Fibroblast of skin of right biceps (primary cell): ENCODE measurements at regions not wholly inside any gene's neighbourhood (a gene's known extent, or its start where the extent isn't known, plus 50 kb on each side); places are given as distances from the start of the nearest gene placed in this dataset.

Experiments
- DNase-seq: peaks from one replicate; pipeline ENCODE4 v3.0.0-alpha.2; 2013

DNA sequence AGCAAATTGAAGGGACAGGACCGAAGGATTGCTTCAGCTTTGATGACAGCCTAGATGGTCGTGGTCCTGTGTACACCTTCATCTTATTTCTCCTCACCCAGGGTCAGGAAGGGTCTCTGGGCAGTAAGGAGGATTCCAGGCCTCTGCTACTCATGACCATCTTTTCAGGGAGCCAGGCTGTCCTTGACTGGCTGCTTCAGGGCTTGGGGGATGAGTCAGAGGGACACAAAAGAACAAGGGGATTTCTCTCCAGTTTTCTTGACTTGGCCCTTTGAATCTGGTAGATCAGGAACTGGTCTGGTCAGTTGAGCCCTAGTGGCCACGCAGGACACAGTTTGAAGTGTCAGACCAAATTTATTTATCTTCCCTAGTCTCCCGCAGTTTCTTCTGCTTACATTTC is 402.1 kb upstream of the CHD6 start:
- no peak for DNase-seq

DNA sequence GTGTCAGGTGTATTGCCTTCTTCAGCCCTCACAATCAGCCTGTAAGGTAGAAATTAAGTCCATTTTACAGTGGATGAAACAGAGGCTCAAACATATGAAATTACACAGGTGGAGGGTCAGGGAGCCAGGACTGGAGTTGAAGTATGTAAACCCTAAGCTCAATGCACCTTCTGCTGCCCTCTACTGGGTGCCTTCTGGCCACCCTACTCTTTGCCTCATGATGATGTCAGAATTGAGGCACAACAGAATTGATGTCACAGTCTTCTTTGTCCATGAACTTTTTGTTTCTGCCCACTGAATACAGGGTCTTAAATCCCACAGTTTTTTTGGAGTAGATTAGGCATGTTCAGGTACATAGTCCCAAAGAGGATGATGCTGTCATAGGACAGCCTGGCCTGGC is 400.8 kb upstream of the CHD6 start:
- no peak for DNase-seq

DNA sequence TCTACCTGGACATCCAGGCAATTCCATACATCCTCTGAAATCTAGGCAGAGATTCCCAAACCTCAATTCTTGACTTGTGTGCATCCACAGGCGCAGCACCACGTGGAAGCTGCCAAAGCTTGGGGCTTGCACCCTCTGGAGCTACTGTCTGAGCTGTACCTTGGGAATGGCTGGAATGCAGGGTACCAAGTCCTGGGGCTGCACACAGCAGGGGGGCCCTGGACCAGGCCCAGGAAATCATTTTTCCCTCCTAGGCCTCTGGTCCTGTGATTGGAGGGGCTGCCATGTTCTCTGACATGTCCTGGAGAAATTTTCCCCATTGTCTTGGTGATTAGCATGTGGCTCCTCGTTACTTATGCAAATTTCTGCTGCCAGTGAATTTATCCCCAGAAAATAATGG is 391.9 kb upstream of the CHD6 start:
- DNase-seq = no peak

DNA sequence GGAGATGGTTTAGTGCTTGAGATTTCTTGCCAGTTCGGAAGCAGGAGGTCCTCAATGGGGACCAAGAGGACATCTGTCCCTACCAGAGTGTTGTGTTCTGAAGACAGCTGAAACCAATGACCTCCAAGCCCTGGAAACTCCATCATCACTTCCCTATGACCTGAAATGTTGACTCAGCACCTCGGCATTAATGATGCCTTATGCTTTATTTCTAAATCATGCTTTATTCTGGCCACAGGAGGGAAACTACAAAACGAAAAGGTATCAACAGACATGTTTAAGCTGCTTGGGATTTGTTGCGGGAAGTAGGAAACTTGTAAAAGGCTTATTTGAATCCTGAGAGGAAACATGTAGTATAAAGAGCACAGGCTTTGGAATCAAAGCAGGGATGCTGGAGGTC is 389.1 kb upstream of the CHD6 start:
- DNase-seq = no peak

DNA sequence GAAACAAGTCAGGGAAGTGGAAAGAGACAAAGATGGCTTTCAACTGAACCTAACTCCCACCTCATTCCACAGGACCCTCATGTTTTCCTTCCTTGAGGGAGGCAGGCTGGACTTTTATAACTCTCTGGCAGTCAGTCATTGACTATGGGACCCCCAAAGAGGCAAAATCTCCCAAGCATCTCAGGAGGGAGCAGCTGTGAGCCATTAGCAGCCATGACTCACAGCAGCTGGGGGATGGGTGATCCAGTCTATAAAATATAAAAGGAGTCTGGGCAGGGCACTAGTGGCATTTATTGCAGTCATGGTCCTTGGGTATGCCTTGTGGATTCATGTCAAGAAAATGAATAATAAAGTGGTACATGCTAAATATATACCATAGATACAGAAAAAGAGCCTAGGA is 387.0 kb upstream of the CHD6 start:
- DNase-seq = no peak

DNA sequence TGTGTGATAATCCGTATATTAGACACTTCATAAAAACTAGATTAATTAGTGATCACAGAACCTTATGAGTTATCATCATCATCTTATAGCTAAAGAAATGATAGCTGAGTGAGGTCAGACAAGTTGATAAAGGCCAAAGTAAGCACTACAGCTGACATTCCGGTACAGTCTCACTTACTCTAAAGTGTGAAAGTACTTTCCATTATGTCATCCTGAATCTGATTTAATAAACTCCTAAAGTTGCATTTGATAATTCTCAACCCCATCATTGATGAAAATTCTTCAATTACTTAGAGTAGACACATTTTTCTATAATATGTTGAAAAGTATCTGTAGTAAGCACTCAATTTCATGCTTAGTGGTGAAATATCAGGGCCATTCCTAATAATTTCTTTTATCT is 385.2 kb upstream of the CHD6 start:
- no peak for DNase-seq

DNA sequence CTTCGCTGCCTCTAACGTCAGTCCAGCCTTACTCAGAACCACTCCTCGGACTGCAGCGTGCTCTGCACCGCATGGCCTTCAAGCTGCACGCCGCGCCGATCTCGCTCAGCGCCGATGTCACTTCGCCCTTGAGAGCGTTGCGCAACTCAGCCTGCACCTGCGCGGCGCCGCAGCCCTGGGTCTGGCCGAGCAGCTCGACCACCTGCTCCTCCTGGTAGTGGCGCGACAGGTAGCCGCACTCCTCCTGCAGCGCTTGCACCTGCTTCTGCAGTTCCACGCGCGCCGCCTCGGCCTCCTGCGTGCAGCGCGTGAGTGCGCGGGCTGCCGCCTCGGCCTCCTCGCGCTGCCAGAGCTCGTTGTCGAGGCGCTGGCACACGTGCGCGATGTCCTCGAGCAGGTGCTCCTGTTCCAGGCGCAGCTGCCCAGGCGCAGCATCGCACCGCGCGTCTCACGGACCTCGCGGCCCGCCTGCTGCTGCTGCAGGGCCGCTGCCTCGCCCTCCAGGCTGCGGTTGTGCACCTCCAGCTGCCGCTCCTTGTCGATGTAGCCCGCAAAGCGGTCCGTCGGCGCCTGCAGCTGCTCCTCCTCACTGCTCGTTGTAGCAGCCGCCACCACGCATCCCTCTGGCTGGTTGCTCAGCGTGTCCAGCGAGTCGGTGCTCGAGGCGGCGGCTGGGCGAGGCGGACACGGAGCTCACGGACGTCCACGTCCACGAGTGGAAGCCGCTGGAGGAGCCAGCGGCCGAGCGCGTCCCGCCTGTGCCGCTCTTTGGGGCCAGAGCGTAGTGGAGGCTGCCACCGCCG is 380.6 kb upstream of the CHD6 start:
- no peak for DNase-seq

DNA sequence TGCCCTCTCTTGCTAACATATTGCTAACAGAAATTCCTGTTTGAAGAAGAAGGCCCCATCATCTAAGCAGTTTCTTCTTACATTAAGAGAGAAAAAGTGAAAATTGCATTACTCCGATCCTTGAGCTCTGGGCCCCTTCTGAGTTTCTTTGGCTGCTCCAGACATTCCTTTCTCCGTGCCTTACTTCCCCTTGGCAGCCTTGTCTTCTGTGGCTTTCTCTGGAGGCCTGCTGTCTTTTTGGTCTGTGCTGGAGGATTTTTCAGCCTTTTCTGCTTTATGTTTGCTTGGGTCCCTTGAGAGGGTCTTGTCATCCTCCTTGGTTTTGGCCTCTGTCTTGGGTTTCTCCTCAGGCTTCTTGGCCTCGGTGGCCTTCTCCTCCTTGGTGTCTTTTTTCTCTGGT is 378.8 kb upstream of the CHD6 start:
- DNase-seq = no peak

DNA sequence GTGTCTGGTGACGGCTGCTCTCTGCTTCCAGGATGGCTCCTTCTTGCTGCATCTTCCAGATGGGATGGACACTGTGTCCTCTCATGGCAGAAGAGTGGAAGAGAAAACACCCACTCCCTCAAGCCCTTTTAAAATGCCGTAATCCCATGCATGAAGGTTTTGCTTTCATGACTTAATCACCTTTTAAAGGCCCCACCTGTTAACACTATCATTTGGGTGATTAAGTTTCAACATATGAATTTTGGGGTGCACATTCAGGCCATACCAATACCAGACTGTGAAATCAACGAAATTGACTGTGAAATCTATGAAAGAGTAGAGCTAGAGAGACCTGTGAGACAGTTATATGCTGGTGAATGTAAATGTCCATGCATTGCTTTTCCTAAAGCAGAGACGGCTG is 374.3 kb upstream of the CHD6 start:
- no peak for DNase-seq

DNA sequence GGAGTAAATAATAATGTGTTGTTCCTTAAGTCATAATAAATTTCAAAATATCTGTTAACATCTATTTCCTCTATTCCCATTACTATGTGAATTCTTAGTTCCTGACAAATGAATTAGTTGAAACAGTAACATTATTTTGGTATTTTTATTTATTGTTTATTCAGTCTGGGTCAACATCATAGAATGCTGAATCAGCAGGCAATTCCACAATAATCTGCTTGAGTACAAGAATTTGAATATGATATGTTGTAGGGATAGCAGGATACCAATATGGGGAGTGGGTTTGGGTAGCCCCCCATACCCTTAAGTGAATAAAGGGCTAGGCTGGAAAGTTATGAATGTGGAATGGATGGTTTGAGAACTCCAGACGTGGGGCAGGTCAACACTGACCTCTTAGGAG is 373.2 kb upstream of the CHD6 start:
- no peak for DNase-seq

DNA sequence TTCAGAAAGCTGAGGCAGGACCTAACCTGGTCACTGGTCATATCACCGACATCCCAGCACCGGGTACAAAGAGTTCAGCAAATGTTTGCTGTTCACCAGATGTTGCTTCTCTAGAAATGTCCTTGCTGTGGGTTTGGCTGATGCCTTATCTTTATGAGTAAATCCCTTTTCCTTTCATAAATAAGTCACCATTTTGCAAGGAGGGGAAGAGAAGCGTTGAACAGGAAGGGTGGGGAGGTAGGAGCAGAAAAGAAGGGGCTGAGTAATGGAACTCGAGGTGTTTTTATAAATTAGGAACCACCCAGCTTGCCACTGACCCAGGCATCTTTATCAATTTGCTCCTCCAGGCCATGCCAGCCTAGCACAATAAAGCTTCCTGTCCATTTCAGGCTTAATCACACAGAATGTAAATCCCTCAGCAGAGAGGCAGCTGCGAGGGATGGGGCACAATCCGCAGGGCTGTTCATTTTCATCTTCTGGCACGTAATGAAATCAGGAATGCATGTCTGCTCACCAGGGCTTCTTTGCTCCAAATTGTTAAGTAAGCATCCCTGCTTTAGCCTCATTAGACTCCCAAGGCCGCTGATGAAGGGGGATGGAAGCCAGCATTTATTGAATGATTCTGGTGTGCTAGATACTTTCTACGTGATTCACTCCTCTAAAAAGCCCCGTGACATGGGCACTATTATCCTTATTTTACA is 371.9 kb upstream of the CHD6 start:
- DNase-seq = no peak

DNA sequence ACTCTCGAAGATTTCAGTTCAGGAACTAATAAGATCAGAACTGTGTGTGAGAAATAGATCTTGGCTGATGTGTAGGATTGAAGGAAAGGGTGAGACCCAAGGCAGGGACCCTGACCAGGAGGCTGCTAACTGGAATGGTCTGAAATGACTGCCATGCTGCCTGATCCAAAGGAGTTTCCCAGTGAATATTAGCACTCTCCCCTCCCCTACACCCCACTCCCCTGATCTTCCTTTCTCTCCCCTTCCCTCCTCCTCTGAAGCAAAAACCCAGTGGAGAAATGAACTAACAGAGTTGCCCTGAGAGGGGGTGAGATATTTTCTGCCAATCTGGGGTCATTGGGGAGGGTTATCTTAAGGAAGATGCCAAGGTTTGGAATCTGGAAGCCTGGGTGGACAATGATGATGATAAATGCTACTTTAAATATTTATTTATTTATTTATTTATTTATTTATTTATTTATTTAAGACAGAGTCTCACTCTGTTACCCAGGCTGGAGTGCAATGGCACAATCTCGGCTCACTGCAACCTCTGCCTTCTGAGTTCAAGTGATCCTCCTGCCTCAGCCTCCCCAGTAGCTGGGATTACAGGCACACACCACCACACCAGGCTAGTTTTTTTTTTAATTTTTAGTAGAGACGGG is 371.0 kb upstream of the CHD6 start:
- no peak for DNase-seq

DNA sequence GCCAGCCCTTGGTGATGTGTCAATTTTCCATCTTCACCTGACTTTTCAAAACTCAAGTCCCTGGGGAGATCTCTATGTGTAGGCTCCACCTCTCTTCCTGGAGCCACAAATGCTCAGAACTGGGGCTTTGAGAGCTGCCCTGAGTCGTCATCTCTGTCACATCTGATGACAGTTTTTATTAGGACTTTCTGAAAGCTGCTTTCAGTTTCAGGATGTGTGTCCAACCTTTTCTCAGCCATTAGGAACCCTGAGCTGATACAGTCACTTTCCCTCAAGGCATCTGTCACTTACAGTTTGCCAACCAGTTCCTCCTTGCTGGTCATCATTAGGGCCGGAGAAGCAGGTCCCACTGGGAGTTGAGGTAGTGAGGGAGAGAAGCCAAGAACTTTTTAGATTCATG is 365.9 kb upstream of the CHD6 start:
- DNase-seq = no peak

DNA sequence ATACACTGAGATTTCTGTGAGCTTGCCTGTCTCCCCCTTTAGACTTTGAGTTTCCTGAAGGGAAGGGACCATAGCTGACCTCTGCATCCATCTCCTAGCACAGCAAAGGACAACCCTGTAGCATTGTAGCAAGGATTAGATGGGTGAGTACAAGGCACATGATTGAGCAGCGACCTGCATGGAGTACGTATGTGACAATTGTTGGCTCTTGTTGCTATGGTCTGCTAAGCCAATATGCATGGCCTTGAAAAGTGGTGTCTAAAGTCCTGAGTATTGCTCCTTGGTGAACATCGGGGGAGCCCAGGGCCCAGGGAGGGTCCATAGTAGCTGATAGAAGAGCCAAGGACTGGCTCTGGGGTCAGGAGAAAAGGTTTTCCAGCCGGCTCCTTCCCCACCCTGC is 365.0 kb upstream of the CHD6 start:
- no peak for DNase-seq

DNA sequence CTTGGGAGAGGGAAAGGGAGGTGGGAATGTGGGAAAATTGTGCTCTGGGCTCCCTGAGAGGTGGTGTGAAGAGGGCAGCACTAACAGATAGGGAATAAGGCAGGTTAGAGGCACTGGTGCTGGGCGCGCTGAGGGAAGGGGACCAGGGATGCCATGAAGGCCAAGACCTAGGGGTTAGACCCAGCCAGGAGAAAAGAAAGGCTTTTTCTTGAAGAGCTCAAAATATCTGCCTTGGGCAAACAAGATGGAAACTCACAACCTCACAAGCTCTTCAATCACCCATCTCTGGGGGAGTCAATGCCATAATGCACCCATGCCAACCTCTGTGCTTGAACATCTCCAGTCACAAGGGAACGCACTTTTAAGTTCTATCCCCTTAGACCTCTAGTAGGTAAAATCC is 363.6 kb upstream of the CHD6 start:
- no peak for DNase-seq

DNA sequence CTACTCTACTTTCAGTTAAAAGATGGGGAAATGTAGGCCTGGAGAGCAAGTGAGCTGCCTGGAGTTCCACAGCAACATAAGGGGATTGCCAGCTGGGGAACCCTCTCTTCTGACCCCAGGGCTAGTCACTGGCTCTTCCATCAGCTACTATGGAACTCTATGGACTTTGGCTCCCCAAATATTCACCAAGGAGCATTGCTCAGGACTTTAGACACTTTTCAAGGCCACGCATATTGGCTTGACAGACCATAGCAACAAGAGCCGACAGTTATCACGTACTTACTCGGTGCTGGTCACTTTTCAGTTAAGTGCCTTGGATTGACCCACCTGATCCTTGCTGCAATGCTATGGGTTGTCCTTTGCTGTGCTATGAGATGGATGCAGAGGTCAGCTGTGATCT is 360.7 kb upstream of the CHD6 start:
- DNase-seq = no peak

DNA sequence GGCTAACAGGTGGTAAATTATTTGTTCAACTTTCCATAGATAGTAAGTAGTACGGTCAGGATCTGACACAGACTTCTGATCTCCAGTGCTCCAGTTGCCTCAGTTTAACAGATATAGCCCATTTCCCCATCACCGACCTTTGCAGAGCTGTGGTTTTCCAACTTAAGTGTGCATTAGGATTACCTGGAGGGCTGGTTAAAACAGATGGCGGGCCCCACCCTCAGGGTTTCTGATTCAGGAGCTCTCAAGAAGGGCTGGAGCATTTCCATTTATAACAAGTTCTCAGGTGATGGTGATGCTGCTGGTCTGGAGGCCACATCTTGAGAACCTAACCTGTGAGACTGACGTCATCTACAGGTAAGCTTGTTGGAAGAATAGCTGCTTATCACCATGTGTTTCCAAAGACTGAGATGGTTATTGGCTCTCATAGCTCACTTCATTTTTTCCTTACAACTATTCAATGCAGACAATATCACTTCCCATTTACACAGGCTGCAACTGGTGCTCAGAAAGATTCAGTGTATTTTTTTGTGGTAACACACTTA is 360.1 kb upstream of the CHD6 start:
- DNase-seq = no peak

DNA sequence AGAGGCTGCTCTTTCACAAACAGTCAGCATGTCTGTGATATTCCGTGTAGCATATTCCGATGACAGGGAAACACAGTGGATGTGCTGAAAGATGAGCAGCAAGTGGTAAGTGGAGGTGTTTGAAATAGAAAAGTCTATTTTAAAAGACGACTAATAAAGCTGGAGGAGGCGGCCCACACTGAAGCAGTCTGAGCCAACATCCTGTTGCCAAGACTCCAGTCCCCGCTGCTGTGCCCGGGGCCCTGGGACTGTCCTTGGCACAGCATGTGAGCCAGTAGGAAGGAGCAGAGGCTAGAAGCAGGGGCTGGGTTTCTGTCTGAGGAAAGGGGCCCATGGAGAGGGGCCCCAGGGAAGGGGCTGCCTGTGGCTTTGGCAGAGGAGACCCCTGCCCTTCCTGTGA is 351.5 kb upstream of the CHD6 start:
- no peak for DNase-seq

DNA sequence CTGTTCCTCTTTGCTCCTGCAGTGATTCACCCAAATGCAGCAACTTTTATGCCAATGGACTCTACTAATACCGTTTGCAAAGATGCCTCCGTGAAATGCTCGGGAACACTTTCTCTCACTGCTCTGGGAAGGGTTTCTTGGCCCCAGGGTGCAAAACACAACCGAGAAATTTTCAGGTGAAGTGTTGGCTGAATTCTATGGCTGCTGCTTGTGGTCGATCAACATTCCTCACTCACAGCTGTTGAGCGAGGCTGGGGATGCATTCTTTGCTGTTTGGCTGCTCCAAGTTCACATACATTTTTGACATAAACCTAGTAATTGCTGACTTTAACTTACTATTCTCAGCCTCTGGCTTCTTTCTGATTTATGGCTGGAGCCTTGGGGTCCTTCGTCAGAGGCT is 342.0 kb upstream of the CHD6 start:
- no peak for DNase-seq

DNA sequence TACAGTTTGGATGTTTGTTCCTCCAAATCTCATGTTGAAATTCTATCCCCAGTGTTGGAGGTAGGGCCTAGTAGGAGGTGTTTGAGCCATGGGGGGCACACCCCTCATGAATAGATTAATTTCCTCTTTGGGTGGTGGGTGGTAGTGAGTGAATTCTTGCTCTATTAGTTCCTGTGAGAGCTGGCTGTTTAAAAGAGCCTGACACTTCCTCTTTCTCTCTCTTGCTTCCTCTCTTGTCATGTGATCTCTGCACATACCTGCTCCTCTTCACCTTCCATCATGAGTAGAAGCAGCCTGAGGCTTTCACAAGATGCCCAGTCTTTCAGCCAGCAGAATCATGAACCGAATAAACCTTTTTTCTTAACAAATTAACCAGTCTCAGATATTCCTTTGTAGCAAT is 340.2 kb upstream of the CHD6 start:
- no peak for DNase-seq

DNA sequence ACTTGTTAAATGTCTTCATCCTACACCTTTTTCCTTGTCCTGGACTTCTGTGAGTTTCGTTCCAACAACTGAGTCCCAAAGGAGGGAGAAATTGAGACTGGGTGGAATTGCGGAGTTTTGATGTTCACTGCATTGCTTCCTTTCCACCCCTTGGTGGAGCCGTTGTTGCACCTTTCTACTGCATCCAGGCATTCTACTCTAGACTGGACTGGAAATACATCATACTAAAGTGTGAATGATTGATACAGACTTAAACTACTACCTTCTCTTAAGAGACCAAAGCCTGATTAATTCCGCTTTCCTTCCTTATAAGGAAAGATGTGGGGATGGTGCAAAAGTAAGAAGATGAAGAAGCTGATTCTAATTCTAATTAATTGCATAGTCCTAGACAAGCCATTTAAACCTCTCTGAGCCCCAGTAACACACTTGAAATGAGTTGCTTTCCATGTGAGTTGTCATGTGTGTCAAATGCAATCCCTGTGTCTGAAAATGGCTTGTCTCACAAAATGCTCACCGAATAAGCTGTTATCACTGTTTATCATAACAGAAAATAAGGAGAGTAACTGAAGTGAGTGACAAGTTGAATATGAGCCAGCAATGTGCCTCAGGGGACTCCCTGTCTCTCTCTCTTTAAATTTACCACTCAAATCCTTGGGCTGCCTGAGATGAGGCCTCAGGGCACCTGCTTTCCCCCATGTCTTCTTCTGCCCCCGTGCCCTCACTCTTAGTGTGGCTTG is 338.3 kb upstream of the CHD6 start:
- DNase-seq = no peak

DNA sequence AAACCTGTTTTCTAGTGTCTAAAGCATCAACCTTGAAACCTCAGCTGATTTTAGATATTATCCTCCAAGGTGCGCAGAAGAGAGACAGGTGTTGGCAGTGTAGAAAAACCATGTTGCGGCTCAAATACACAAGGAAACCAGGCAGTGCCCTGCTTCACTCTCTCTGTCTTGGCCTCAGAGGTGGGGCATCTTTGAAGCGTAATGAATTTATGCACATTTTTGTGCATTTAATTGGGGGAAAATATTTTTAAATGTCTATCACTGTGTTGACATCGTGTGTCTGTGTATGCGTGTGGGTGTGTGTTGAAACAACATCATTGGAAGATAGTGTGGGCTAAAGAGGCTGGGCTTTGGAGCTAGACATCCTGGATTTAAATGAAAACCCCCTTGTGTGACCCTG is 334.0 kb upstream of the CHD6 start:
- no peak for DNase-seq

DNA sequence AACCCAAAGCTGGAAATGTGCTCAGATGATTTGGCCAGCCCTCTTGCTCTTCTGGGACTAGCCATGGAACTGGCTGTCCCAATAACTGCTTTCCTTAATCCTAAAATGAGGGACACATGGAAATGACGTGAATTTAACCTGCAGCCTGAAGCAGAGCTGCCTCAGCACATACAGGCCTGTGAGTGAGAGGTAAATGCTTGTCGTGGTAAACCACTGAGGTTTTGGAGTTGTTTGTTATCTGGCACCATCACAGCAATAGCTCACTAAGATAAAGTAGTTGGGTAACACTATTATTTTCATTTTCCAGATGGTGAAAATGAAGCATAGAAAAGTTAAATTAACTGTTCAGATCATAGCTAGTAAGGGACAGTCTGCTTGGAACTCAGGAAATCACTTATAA is 333.4 kb upstream of the CHD6 start:
- no peak for DNase-seq
